ENCODE measurements at regions not wholly inside any gene's neighbourhood (a gene's known extent, or its start where the extent isn't known, plus 50 kb on each side); places are given as distances from the start of the nearest gene placed in this dataset.
A peak's percentile ranks its signal among the peaks of the same experiment; 100 is the strongest.

GRCh38 chr1:98181036-98181764 lies 260.4 kb upstream of the DPYD start:
- DNase-seq (no peak), ATAC-seq (no peak)
- intact Hi-C loops (cut with DNase I): no loop called here

- DNase-seq (no peak), ATAC-seq (no peak)
- intact Hi-C loops (cut with DNase I): no loop called here
Measured at GRCh38 chr1:98179151-98179773, 258.4 kb upstream of the DPYD start.

- intact Hi-C loops (cut with DNase I): no loop called here
- no peak for ATAC-seq
- DNase-seq: no peak
Measured at GRCh38 chr1:98177751-98178150, 256.9 kb upstream of the DPYD start.

GRCh38 chr1:98176936-98177335 lies 256.1 kb upstream of the DPYD start:
- intact Hi-C loops (cut with DNase I): no loop called here
- DNase-seq (no peak), ATAC-seq (no peak)

- DNase-seq (no peak), ATAC-seq (no peak)
- intact Hi-C loops (cut with DNase I): no loop called here
Measured at GRCh38 chr1:98176414-98176813, 255.6 kb upstream of the DPYD start.

GRCh38 chr1:98172578-98172977 lies 251.7 kb upstream of the DPYD start:
- intact Hi-C loops (cut with DNase I): no loop called here
- no peak for ATAC-seq
- DNase-seq: no peak

- intact Hi-C loops (cut with DNase I): no loop called here
- DNase-seq (no peak), ATAC-seq (no peak)
Measured at GRCh38 chr1:98172022-98172421, 251.2 kb upstream of the DPYD start.

- intact Hi-C loops (cut with DNase I): no loop called here
- no peak for DNase-seq
- ATAC-seq: no peak
Measured at GRCh38 chr1:98164509-98164908, 243.7 kb upstream of the DPYD start.

GRCh38 chr1:98157524-98158313 lies 236.9 kb upstream of the DPYD start:
- intact Hi-C loops (cut with DNase I): no loop called here
- DNase-seq (no peak), ATAC-seq (no peak)

GRCh38 chr1:98147280-98147679 lies 226.4 kb upstream of the DPYD start:
- ATAC-seq (no peak), DNase-seq (no peak)
- intact Hi-C loops (cut with DNase I): no loop called here

GRCh38 chr1:98145655-98146054 lies 224.8 kb upstream of the DPYD start:
- no peak for DNase-seq
- no peak for ATAC-seq
- intact Hi-C loops (cut with DNase I): no loop called here

- ATAC-seq (no peak), DNase-seq (no peak)
- intact Hi-C loops (cut with DNase I): no loop called here
Measured at GRCh38 chr1:98143403-98143802, 222.6 kb upstream of the DPYD start.

- ATAC-seq (peak; percentile 61 to 86), DNase-seq (no peak)
- intact Hi-C loops (cut with DNase I): no loop called here
Measured at GRCh38 chr1:98133131-98133530, 212.3 kb upstream of the DPYD start.

- no peak for DNase-seq
- ATAC-seq: no peak
- intact Hi-C loops (cut with DNase I): no loop called here
Measured at GRCh38 chr1:98130408-98130807, 209.6 kb upstream of the DPYD start.

- DNase-seq (no peak), ATAC-seq (no peak)
- intact Hi-C loops (cut with DNase I): no loop called here
Measured at GRCh38 chr1:98129491-98129890, 208.7 kb upstream of the DPYD start.

GRCh38 chr1:98126740-98127139 lies 205.9 kb upstream of the DPYD start:
- no peak for ATAC-seq
- intact Hi-C loops (cut with DNase I): no loop called here

GRCh38 chr1:98121646-98122045 lies 200.8 kb upstream of the DPYD start:
- intact Hi-C loops (cut with DNase I): no loop called here
- no peak for ATAC-seq
- DNase-seq: no peak

More at GRCh38 chr1:98126740-98127139, 205.9 kb upstream of the DPYD start:
- no peak for DNase-seq

- no peak for ATAC-seq
- no peak for DNase-seq
- intact Hi-C loops (cut with DNase I): no loop called here
Measured at GRCh38 chr1:98119796-98120195, 199.0 kb upstream of the DPYD start.

GRCh38 chr1:98113811-98114210 lies 193.0 kb upstream of the DPYD start:
- no peak for DNase-seq
- intact Hi-C loops (cut with DNase I): no loop called here
- ATAC-seq: no peak

- intact Hi-C loops (cut with DNase I): no loop called here
- DNase-seq (no peak), ATAC-seq (no peak)
Measured at GRCh38 chr1:98112626-98113025, 191.8 kb upstream of the DPYD start.
